ENCODE measurements at regions not wholly inside any gene's neighbourhood (a gene's known extent, or its start where the extent isn't known, plus 50 kb on each side); places are given as distances from the start of the nearest gene placed in this dataset.

DNA sequence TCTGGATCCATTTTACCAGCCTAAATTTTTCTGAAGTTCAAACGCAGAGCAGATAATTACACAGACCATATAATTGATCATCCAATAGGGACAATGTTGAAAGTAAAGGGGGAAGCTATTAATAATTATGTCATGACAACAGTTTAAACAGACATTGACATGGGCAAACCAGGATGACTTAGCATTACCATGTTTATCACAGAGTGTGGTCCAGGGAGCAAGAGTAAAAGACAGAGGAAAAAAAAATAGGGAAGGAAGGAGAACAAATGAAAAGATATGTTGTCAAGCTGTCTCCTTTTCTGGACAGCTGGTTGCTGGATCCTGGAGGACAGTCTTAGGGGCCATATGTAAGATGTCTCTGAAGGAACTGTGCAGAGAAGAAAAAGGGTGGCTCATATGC lies 69.4 kb upstream of the FBXL4 start:
- TF ChIP-seq, protein P1, sequence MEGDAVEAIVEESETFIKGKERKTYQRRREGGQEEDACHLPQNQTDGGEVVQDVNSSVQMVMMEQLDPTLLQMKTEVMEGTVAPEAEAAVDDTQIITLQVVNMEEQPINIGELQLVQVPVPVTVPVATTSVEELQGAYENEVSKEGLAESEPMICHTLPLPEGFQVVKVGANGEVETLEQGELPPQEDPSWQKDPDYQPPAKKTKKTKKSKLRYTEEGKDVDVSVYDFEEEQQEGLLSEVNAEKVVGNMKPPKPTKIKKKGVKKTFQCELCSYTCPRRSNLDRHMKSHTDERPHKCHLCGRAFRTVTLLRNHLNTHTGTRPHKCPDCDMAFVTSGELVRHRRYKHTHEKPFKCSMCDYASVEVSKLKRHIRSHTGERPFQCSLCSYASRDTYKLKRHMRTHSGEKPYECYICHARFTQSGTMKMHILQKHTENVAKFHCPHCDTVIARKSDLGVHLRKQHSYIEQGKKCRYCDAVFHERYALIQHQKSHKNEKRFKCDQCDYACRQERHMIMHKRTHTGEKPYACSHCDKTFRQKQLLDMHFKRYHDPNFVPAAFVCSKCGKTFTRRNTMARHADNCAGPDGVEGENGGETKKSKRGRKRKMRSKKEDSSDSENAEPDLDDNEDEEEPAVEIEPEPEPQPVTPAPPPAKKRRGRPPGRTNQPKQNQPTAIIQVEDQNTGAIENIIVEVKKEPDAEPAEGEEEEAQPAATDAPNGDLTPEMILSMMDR (conservative IDR thresholded peaks at IDR 0.05; ENCODE audit: low read depth, low read length) = no peak
- DNase-seq (ENCODE audit: low read depth) = no peak
- H3K4me3 ChIP-seq (ENCODE audit: low read depth, low read length) = no peak overlapping the region

DNA sequence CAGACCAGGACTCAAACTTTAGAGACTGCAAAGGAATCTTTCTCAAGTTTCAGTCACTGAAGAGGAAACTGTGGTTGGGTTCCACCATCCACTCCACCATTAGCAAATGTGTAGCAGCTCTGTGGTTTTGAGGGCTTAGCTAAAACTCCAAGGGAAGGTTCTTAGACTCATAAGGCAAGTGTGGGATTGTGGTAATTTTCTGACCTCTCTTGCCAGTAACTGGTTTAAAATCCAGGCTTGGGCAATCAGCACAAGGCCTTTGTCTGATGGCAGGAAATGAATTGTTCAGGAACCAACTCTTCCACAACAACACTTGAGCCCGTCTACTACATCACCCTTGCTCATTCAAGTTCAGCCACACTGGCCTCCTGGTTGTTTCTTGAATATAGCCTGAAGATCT lies 68.6 kb upstream of the FBXL4 start:
- TF ChIP-seq, protein P1 (conservative IDR thresholded peaks at IDR 0.05; ENCODE audit: low read depth, low read length) = no peak
- H3K4me3 ChIP-seq (ENCODE audit: low read depth, low read length) = no peak overlapping the region
- DNase-seq (ENCODE audit: low read depth) = peak; percentile 75

DNA sequence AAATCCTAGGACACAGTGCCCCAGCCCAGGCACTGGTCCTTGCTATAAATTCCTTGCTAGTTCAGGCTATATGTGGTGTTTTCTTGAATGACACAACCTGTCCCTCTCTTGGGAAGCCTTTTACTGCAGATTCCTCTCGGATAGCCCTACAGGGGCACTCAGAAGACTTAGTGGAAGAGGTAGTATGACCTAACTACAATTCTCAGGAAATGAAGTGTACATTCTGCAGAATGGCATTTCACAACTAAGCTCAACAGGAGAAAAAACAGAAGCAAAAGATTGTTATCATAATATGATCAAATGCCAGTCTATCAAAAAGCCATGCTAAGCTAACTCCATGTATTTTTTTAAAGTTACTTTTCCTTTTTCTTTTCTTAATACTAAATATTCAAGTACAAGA lies 66.3 kb upstream of the FBXL4 start:
- DNase-seq (ENCODE audit: low read depth) = no peak
- TF ChIP-seq, protein P1 (conservative IDR thresholded peaks at IDR 0.05; ENCODE audit: low read depth, low read length) = no peak
- H3K4me3 ChIP-seq (ENCODE audit: low read depth, low read length) = no peak overlapping the region

DNA sequence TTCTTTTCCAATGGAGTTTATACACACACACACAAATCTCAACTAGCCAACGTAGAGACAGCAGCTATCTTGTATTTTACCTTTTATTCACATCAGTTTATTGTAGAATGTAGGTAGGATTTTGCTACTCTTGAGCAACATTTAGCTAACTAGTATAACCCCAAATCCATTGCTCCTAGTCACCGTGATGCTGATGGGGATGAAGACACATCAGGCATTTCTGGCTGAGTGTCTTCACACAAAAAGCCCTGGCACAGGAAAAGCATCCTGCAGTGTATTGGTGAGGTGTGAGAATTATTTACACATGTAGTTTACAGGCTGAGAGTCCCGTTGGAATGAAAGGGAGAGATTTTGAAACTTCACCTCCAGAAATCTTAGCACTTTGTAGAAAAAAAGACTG lies 65.9 kb upstream of the FBXL4 start:
- no peak overlapping the region for H3K4me3 ChIP-seq (ENCODE audit: low read depth, low read length)
- TF ChIP-seq, protein P1 (conservative IDR thresholded peaks at IDR 0.05; ENCODE audit: low read depth, low read length) = no peak
- DNase-seq (ENCODE audit: low read depth) = no peak

DNA sequence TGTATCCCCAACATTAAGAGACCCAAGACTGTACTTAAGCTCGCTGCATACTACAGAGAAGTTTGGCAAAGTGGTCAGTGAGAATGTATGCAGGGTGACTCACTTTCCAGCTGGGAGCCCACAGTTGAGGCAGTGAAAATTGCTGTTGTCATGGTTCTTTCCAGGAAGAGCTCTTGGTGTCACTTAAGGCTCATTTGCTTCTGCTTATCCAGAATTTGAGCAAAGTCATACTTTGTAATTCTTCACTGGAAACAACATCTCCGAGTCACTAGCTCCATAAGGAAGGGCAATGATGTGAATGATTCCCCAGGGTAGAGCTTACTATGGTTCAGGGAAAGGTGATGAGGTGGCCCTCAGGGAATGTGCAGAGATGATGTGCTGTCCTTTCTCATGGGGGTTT lies 65.4 kb upstream of the FBXL4 start:
- DNase-seq (ENCODE audit: low read depth) = peak; percentile 100
- TF ChIP-seq, protein P1 (conservative IDR thresholded peaks at IDR 0.05; ENCODE audit: low read depth, low read length) = no peak
- H3K4me3 ChIP-seq (ENCODE audit: low read depth, low read length) = no peak overlapping the region

DNA sequence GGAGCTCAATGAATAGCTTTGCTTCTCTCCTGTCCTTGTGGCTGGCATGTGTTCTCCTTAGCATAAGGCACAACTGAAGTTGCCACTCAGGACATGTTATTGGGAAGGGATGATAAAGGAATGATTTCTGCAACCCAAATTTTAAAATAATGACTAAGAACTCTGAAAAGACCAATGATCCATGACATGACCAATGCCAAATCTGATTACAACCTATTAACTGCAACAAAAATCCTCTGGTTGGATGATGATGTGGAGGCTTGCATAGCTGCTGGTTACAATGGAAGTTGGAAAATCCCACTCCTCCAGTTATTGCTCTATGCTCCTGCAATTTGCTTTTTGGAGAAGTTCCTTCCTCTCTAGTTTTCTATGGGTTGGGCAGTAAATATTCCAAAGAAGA lies 63.4 kb upstream of the FBXL4 start:
- no peak overlapping the region for H3K4me3 ChIP-seq (ENCODE audit: low read depth, low read length)
- TF ChIP-seq, protein P1 (conservative IDR thresholded peaks at IDR 0.05; ENCODE audit: low read depth, low read length) = no peak
- no peak for DNase-seq (ENCODE audit: low read depth)

DNA sequence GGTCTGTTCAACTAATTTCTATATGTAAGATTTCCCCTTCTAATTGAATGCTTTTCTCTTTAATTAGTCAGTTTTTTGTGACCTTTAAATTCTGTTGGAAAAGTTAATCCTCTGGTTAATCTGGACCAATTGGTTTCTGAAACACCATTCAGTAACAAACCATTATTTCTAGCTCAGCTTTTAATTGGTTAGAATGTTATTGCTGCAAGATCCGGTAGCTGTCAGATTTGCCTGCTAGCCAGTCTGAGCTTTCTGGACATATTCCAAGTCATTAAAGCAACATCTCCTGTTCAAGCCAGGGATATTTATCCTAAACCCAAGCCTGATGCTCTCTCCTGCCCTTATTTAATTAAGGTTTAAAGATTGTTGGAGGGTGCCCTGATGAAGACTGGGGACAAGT lies 55.1 kb upstream of the FBXL4 start:
- TF ChIP-seq, protein P1 (conservative IDR thresholded peaks at IDR 0.05; ENCODE audit: low read depth, low read length) = no peak
- no peak overlapping the region for H3K4me3 ChIP-seq (ENCODE audit: low read depth, low read length)
- DNase-seq (ENCODE audit: low read depth) = no peak
